ENCODE measurements at regions not wholly inside any gene's neighbourhood (a gene's known extent, or its start where the extent isn't known, plus 50 kb on each side); places are given as distances from the start of the nearest gene placed in this dataset.

DNA sequence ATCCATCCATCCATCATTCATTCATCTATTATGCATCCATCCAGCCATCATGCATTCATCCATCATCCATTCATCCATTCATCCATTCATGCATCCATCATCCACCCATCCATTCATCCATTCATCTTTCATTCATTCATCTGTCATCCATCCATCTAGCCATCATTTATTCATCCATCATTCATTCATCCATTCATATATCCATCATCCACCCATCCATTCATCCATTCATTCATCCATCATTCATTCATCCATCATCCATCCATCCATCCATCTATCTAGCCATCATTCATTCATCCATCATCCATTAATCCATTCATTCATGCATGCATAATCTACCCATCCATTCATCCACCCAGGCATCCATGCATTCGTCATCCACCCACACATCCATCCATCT lies 1450.3 kb downstream of the TBC1D22A start:
- TF ChIP-seq, protein P1, sequence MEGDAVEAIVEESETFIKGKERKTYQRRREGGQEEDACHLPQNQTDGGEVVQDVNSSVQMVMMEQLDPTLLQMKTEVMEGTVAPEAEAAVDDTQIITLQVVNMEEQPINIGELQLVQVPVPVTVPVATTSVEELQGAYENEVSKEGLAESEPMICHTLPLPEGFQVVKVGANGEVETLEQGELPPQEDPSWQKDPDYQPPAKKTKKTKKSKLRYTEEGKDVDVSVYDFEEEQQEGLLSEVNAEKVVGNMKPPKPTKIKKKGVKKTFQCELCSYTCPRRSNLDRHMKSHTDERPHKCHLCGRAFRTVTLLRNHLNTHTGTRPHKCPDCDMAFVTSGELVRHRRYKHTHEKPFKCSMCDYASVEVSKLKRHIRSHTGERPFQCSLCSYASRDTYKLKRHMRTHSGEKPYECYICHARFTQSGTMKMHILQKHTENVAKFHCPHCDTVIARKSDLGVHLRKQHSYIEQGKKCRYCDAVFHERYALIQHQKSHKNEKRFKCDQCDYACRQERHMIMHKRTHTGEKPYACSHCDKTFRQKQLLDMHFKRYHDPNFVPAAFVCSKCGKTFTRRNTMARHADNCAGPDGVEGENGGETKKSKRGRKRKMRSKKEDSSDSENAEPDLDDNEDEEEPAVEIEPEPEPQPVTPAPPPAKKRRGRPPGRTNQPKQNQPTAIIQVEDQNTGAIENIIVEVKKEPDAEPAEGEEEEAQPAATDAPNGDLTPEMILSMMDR (IDR thresholded peaks at IDR 0.05), result no peak
- no peak for TF ChIP-seq POLR2A (IDR thresholded peaks at IDR 0.05)
- TF ChIP-seq EP300 (IDR thresholded peaks at IDR 0.05), result no peak
